HEK293 (cell line): ENCODE measurements at regions not wholly inside any gene's neighbourhood (a gene's known extent, or its start where the extent isn't known, plus 50 kb on each side); places are given as distances from the start of the nearest gene placed in this dataset.

Experiments
- CTCF ChIA-PET: fragments of 350-600 bp; formaldehyde crosslinking; extraction: SDS; loops from one replicate; lab custom pipeline; 2021; ENCODE audit warnings: antibody characterized with exemption; lab: Yijun Ruan, JAX
- POLR2A ChIA-PET: fragments of 300-600 bp; formaldehyde crosslinking; extraction: SDS; loops from one replicate; lab custom pipeline; 2020; ENCODE audit warnings: antibody characterized with exemption, inconsistent platforms; lab: Yijun Ruan, JAX
- H3K27ac ChIP-seq: fragments of 200-500 bp; sonication (Bioruptor generic); 2 replicates; pipeline ENCODE4 v1.5.1; 2014; ENCODE audit warnings: low read depth, low read length, control low read depth, inconsistent platforms; ENCODE audit errors: extremely low read depth
- H3K36me3 ChIP-seq, 2 experiments: fragments of 200-500 bp in 1 of 2; sonication (Bioruptor generic) in 1 of 2; 1 replicate in 1 of 2; 2 replicates in 1 of 2; pipeline ENCODE4 v1.5.1; 2014 to 2017; ENCODE audit warnings: inconsistent platforms in 2 of 2, low read length in 2 of 2; ENCODE audit not compliant: control insufficient read depth in 2 of 2, insufficient read depth in 1 of 2
- H3K4me1 ChIP-seq: fragments of 200-500 bp; sonication (Bioruptor generic); 2 replicates; pipeline ENCODE4 v1.5.1; 2014; ENCODE audit warnings: mild to moderate bottlenecking, low read length, inconsistent platforms; ENCODE audit not compliant: control insufficient read depth, insufficient read depth
- H3K4me3 ChIP-seq: 2 replicates; pipeline ENCODE4 v1.5.1; 2011; ENCODE audit warnings: low read depth, mild to moderate bottlenecking, control low read depth, low read length, moderate library complexity
- H3K9me3 ChIP-seq: fragments of 200-500 bp; sonication (Bioruptor generic); 2 replicates; pipeline ENCODE4 v1.5.1; 2014; ENCODE audit warnings: low read depth, low read length, inconsistent platforms; ENCODE audit not compliant: control insufficient read depth, insufficient read depth
- EGR2 ChIP-seq: fragments of 450-650 bp; formaldehyde crosslinking; IDR thresholded peaks from 2 replicates; pipeline ENCODE4 v1.5.1; 2016; ENCODE audit warnings: low read depth, missing biosample characterization, missing genetic modification characterization
- MZF1 ChIP-seq: fragments of 450-650 bp; formaldehyde crosslinking; IDR thresholded peaks from 2 replicates; pipeline ENCODE4 v1.5.1; 2017; ENCODE audit warnings: missing biosample characterization, missing genetic modification characterization, borderline replicate concordance
- OSR2 ChIP-seq: fragments of 450-650 bp; formaldehyde crosslinking; IDR thresholded peaks from 2 replicates; pipeline ENCODE4 v1.5.1; 2016; ENCODE audit warnings: missing biosample characterization, missing genetic modification characterization
- PRDM1 ChIP-seq: fragments of 450-650 bp; formaldehyde crosslinking; IDR thresholded peaks from 2 replicates; pipeline ENCODE4; 2016; ENCODE audit warnings: missing biosample characterization, missing genetic modification characterization
- WT1 ChIP-seq: fragments of 450-650 bp; formaldehyde crosslinking; IDR thresholded peaks from 2 replicates; pipeline ENCODE4 v1.5.1; 2016; ENCODE audit warnings: missing biosample characterization, missing genetic modification characterization
- ZBTB1 ChIP-seq: fragments of 450-650 bp; formaldehyde crosslinking; IDR thresholded peaks from 2 replicates; pipeline ENCODE4 v1.5.1; 2016; ENCODE audit warnings: missing biosample characterization, missing genetic modification characterization
- ZNF221 ChIP-seq: fragments of 450-650 bp; formaldehyde crosslinking; IDR thresholded peaks from 2 replicates; pipeline ENCODE4 v1.5.1; 2017; ENCODE audit warnings: missing biosample characterization, missing genetic modification characterization, borderline replicate concordance
- ZNF280D ChIP-seq: fragments of 450-650 bp; formaldehyde crosslinking; IDR thresholded peaks from 2 replicates; pipeline ENCODE4 v1.5.1; 2016; ENCODE audit warnings: missing biosample characterization, missing genetic modification characterization
- ZNF335 ChIP-seq: fragments of 450-650 bp; formaldehyde crosslinking; conservative IDR thresholded peaks from 2 replicates; pipeline ENCODE4 v1.5.1; 2016; ENCODE audit warnings: missing biosample characterization, missing genetic modification characterization
- ZNF350 ChIP-seq: fragments of 450-650 bp; formaldehyde crosslinking; IDR thresholded peaks from 2 replicates; pipeline ENCODE4 v1.5.0; 2017; ENCODE audit warnings: missing biosample characterization, mild to moderate bottlenecking, missing genetic modification characterization
- ZNF354C ChIP-seq: fragments of 450-650 bp; formaldehyde crosslinking; IDR thresholded peaks from 2 replicates; pipeline ENCODE4 v1.5.1; 2016; ENCODE audit warnings: missing biosample characterization, missing genetic modification characterization, low read depth, borderline replicate concordance
- ZNF37A ChIP-seq: fragments of 450-650 bp; IDR thresholded peaks from 2 replicates; pipeline ENCODE4 v1.5.1; 2018; ENCODE audit warnings: missing biosample characterization, missing genetic modification characterization
- ZNF670 ChIP-seq: fragments of 450-650 bp; formaldehyde crosslinking; IDR thresholded peaks from 2 replicates; pipeline ENCODE4 v1.5.1; 2016; ENCODE audit warnings: missing biosample characterization, missing genetic modification characterization, low read depth
- ZNF677 ChIP-seq: fragments of 450-650 bp; IDR thresholded peaks from 2 replicates; pipeline ENCODE4 v1.5.0; 2018; ENCODE audit warnings: missing biosample characterization, mild to moderate bottlenecking, missing genetic modification characterization, moderate library complexity
- ZNF747 ChIP-seq: fragments of 450-650 bp; formaldehyde crosslinking; IDR thresholded peaks from 2 replicates; pipeline ENCODE4 v1.5.1; 2016; ENCODE audit warnings: missing biosample characterization, missing genetic modification characterization
- ZNF776 ChIP-seq: fragments of 450-650 bp; formaldehyde crosslinking; IDR thresholded peaks from 2 replicates; pipeline ENCODE4 v1.5.0; 2017; ENCODE audit warnings: missing biosample characterization, missing genetic modification characterization, borderline replicate concordance
- TF ChIP-seq, protein P1 (sequence below): fragments of 450-650 bp; formaldehyde crosslinking; IDR thresholded peaks from 2 replicates; pipeline ENCODE4 v1.5.1; 2016; ENCODE audit warnings: missing biosample characterization, missing genetic modification characterization, low read depth
- TF ChIP-seq, protein P2 (sequence below): fragments of 450-650 bp; formaldehyde crosslinking; IDR thresholded peaks from 2 replicates; pipeline ENCODE4 v1.5.1; 2016; ENCODE audit warnings: missing biosample characterization, missing genetic modification characterization, borderline replicate concordance

- H3K36me3 ChIP-seq = no peaks in the 10 kb centered on the region
- POLR2A ChIA-PET = no interaction called here
- H3K4me1 ChIP-seq = no peaks in the 10 kb centered on the region
- no peaks in the 10 kb centered on the region for H3K9me3 ChIP-seq
- TF ChIP-seq, protein P1, sequence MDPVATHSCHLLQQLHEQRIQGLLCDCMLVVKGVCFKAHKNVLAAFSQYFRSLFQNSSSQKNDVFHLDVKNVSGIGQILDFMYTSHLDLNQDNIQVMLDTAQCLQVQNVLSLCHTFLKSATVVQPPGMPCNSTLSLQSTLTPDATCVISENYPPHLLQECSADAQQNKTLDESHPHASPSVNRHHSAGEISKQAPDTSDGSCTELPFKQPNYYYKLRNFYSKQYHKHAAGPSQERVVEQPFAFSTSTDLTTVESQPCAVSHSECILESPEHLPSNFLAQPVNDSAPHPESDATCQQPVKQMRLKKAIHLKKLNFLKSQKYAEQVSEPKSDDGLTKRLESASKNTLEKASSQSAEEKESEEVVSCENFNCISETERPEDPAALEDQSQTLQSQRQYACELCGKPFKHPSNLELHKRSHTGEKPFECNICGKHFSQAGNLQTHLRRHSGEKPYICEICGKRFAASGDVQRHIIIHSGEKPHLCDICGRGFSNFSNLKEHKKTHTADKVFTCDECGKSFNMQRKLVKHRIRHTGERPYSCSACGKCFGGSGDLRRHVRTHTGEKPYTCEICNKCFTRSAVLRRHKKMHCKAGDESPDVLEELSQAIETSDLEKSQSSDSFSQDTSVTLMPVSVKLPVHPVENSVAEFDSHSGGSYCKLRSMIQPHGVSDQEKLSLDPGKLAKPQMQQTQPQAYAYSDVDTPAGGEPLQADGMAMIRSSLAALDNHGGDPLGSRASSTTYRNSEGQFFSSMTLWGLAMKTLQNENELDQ (tag by site-specific recombination) = no peak
- TF ChIP-seq MZF1 (tag by site-specific recombination) (no peak), ZNF747 (tag by site-specific recombination) (no peak), EGR2 (no peak), ZNF776 (tag by site-specific recombination) (no peak), ZNF354C (tag by site-specific recombination) (no peak), ZNF350 (tag by site-specific recombination) (no peak), ZNF670 (no peak)
- TF ChIP-seq, all 188 proteins: peak for 0
- Histone ChIP-seq H3K4me3 (no peak overlapping the region), H3K27ac (no peak overlapping the region)
- CTCF ChIA-PET = no interaction called here
Observed at GRCh38 chr10:78146200-78146599, 112.5 kb downstream of the RPS24 start.

DNA sequence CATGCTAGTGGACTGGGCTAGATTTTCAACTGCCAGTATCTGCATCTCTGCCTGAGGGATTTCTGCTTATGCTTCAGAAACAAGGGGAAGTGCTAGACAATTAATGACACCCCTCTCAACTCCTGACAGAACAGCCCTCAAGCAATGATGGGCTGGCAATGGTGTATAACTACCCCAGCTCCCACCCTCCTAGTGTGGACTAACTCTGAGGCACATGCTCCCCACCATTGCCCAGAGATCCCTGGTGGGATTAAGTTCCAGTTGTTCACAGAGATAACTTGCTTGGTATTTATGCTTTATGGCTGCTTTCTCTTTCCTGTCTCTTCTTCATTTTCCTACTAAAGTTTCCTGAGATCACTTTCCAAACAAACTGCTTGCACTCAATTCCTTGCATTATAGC is 113.5 kb downstream of the RPS24 start:
- Histone ChIP-seq H3K4me3 (no peak overlapping the region), H3K4me1 (no peaks in the 10 kb centered on the region), H3K9me3 (no peaks in the 10 kb centered on the region), H3K36me3 (no peaks in the 10 kb centered on the region), H3K27ac (no peak overlapping the region)
- POLR2A ChIA-PET = no interaction called here
- peak; percentile 94 for TF ChIP-seq ZNF37A
- TF ChIP-seq ZNF335 = no peak
- CTCF ChIA-PET = interaction anchor here (0.9 kb wide), 1 partner anchor 741 kb away, joined by 3 read pairs; no protein-coding TSS in a partner anchor

DNA sequence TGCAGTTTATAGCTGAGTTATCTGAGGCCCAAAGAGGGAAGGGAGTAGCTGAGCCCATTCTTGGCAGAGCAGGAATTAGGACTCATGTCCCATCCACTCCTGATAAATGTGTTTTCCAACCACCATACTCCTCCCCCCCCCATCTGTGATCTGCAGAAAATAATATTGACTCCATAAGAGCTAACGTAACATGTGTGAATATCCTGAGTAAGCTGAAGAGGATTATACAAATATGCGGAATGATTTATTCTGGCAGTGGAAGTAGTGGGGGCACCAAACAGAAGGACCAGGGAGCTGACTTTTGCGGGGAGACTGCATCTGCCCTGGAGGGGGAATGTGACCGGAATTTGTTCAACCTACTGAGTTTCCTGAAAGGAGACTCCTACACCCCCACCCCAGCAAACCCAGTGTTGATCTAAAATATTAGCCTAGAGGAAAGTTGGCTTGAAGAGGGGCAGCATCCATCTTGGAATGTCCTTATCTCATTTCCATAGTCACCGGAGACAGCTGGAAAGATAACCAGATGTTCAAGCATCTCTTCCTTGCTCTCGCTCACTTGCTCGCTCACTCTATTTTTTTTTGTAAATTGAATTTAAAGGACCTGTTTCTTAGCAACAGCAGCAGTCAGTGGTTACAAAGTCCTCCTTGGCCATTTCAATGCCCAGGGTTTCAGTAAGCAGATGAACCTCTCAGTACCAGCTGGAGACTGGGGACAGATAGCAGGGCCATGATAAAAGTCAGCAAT is 114.7 kb downstream of the RPS24 start:
- POLR2A ChIA-PET = no interaction called here
- no peak for TF ChIP-seq ZNF280D (tag by site-specific recombination)
- TF ChIP-seq PRDM1 (tag by site-specific recombination) = no peak
- TF ChIP-seq OSR2 = no peak
- no peak for TF ChIP-seq ZNF677 (tag by site-specific recombination)
- no peak for TF ChIP-seq WT1 (tag by site-specific recombination)
- TF ChIP-seq, protein P2, sequence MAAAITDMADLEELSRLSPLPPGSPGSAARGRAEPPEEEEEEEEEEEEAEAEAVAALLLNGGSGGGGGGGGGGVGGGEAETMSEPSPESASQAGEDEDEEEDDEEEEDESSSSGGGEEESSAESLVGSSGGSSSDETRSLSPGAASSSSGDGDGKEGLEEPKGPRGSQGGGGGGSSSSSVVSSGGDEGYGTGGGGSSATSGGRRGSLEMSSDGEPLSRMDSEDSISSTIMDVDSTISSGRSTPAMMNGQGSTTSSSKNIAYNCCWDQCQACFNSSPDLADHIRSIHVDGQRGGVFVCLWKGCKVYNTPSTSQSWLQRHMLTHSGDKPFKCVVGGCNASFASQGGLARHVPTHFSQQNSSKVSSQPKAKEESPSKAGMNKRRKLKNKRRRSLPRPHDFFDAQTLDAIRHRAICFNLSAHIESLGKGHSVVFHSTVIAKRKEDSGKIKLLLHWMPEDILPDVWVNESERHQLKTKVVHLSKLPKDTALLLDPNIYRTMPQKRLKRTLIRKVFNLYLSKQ (tag by site-specific recombination) = no peak
- no peak for TF ChIP-seq ZNF221 (tag by site-specific recombination)
- TF ChIP-seq ZNF670 = no peak
- no peak for TF ChIP-seq ZBTB1 (tag by site-specific recombination)
- TF ChIP-seq, all 188 proteins: peak for 0
- no peaks in the 10 kb centered on the region for H3K36me3 ChIP-seq
- H3K9me3 ChIP-seq = no peaks in the 10 kb centered on the region
- no peaks in the 10 kb centered on the region for H3K4me1 ChIP-seq
- H3K27ac ChIP-seq = no peak overlapping the region
- H3K4me3 ChIP-seq = no peak overlapping the region
- CTCF ChIA-PET = interaction anchor here (1.0 kb wide), 1 partner anchor 119 kb away, joined by 5 read pairs; no protein-coding TSS in a partner anchor
